ENCODE measurements at regions not wholly inside any gene's neighbourhood (a gene's known extent, or its start where the extent isn't known, plus 50 kb on each side); places are given as distances from the start of the nearest gene placed in this dataset.
"Not testable (repeated sequence)": the region's sequence is repeated elsewhere in the genome, so short reads cannot be mapped to it uniquely, and the experiment has no call there.

GRCh38 chr2:175766880-175767279 lies 235.2 kb downstream of the LNPK start:
- DNase-seq (ENCODE audit: low read depth) = no peak

DNA sequence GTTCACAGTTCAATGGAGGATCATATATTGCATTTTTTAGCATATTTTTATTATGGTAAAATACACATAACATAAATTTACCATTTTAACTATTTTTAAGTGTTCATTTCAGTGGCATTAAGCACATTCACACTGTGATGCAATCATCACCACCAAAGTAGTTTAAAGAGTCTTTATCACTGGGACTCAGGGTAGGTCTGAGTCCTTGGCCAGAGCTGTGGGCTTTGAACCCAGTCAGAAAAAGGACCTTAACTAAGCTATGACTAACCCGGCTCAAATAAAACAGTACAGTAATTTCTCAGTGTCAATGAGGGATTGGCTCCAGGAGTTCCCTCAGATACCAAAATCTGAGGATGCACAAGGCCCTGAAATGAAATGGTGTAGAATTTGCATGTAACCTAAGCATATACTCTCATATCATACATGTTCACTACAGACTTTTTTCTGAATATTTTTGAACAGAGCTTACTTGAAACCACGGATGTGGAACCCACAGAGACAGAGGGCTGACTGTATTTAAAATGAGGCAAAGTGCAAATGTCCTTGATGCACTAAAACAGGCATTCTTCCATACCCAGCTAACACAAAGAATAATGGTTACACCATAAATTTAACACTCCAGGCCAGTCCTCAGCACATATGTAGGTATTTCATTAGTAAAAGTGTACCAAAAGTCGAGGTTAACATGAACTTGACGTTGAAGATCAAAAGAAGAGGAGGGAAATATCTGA lies 246.2 kb downstream of the LNPK start:
- no peak for DNase-seq (ENCODE audit: low read depth)

- no peak for DNase-seq (ENCODE audit: low read depth)
These were observed 246.9 kb downstream of the LNPK start for GRCh38 chr2:175755169-175755568.

DNA sequence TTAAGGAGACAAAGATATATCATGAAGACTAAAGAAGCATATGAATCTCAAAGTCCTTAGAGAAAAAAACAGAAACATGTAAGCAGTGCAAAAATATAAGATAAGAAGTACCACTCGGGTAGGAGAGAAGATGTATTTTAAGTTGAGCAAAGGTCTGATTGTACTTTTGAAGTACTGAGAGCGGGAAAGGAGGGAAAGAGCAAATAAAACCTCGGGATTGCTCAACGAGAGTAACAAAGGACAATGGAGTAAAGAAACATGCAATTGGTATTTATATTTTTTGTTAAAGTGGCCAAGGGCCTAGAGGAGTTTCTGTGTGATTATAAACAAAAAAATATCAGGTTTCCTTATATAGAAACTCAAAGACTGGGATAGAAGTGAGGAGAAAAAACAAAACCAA lies 251.9 kb downstream of the LNPK start:
- no peak for DNase-seq (ENCODE audit: low read depth)

DNA sequence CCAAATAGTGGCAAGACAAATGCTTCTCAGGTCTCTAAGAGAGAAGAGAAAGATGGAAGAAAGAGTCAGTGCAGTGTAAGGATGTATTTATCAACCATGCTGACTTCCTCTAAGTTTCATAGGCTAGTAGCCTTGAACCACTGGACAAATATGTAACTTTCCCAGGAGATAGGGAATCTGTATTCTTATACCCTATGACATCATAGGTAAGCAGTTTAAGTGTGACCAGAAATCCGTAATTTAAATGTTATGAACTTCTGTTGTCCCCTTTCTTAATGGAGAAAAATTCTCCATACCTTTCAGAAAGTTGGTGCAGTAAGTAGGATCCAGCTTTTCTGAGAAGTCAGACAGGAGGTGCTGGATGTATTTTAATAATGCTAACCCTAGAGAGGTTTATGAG lies 256.2 kb downstream of the LNPK start:
- DNase-seq (ENCODE audit: low read depth) = no peak

GRCh38 chr2:175744000-175744399 lies 258.1 kb downstream of the LNPK start:
- no peak for DNase-seq (ENCODE audit: low read depth)

- no peak for DNase-seq (ENCODE audit: low read depth)
These were observed 259.1 kb downstream of the LNPK start for GRCh38 chr2:175743011-175743410.

- DNase-seq (ENCODE audit: low read depth) = no peak
These were observed 259.7 kb downstream of the LNPK start for GRCh38 chr2:175742367-175742766.

GRCh38 chr2:175741164-175741563 lies 260.9 kb downstream of the LNPK start:
- DNase-seq (ENCODE audit: low read depth) = no peak

DNA sequence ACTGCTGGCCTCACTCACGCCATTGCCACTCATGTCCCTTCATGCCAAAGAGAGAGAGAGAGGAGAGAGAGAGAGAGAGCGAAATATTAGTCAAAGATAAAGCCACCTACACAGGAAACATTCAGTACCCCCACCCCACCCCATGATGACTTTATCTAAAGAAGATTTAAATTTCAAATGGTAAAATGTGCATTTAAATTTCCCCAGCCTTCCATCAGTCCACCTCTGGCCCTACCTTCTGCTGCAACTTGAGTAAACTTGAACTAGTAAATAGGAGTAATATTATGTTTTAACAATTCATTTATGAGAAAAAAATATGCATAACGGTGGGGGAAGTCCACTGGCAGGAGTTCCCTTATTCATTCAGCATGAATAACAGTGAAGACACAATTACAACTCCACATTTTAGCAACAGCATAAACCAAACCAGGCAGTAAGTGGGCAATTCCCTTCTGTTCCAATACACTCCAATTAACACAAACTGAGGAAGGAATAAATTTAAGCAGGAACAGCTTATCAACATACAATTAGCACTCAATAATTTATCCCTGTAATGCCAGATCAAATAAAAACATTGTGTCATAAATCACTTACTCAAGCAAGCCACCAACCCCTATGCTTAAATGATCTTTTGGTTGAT lies 264.2 kb downstream of the LNPK start:
- DNase-seq (ENCODE audit: low read depth) = no peak

DNA sequence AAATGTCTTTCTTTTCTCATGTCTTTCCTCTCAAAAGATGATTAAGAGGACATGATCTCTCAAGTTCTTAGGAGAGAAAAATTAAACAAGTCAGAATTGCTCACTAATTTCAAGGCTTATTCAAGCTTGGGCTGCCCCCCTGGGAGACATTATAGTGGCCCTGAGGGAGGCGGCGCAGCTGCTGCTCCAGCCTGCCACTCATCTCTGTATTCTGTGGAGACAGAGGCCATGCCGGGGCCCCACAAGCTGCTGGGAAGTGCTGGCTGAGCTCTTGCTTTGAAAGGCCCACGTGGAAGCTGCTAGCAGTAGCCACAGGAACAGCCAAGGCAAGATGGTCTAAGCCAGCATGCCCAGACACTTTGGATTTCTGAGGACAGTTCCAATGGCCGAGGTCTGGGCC lies 267.4 kb downstream of the LNPK start:
- no peak for DNase-seq (ENCODE audit: low read depth)

GRCh38 chr2:175732531-175732930 lies 269.5 kb downstream of the LNPK start:
- no peak for DNase-seq (ENCODE audit: low read depth)

DNA sequence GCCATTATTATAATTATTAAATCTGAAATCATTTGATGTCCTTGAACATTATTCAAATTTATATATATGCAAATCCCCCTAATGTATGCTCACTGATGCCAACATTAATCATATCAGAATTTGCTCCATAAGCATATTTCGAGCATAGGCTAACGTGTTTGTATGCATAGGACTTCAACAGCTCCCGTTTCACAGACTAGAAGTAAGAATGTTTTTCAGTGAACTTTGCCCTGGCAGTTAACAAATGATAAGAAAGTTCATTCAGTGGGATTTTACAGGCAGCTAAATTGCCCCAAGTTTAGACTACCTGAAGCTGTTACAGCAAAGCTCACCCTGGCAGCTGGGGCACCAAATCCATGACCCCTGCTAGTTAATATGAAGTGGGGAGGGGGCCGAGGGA lies 272.0 kb downstream of the LNPK start:
- DNase-seq (ENCODE audit: low read depth) = no peak

- no peak for DNase-seq (ENCODE audit: low read depth)
These were observed 272.9 kb downstream of the LNPK start for GRCh38 chr2:175729049-175729706.

DNA sequence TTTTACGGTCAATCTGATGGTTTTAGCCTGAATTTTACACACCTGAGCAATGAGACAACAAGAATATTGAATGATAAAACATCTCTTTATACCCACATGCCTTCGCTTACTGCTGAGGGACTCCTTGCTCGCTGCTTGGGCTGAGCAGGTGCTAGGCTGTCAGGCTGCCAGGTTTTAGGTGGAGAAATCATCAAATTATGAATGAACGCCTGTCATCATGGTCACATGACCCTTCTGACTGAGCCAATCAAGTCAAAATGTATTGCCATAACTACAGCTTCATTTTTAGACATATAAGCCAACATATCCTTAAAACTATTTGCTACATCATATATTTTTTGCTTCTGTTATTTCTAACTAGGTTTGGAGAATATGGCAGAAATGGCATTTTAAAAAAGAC lies 274.0 kb downstream of the LNPK start:
- no peak for DNase-seq (ENCODE audit: low read depth)

DNA sequence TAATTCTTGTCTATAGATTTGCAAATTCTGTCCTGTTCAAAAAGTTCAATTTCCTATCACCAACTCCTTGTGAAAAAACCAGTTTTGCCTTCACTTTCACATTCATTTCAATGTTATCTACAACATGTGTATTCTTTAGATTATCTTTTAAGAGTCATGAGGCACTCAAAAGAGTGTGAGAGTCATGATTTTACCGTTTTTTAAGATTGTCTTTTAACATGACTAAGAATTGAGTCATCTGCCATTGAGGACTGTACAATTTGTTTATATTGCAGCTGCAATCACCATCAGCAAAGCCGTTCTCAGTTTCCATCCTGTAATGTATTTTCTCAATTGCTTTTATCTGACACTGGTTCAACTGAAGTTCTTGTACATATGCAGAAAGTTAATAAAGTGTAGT lies 275.8 kb downstream of the LNPK start:
- no peak for DNase-seq (ENCODE audit: low read depth)

GRCh38 chr2:175709248-175709647 lies 292.8 kb downstream of the LNPK start:
- DNase-seq (ENCODE audit: low read depth) = no peak

DNA sequence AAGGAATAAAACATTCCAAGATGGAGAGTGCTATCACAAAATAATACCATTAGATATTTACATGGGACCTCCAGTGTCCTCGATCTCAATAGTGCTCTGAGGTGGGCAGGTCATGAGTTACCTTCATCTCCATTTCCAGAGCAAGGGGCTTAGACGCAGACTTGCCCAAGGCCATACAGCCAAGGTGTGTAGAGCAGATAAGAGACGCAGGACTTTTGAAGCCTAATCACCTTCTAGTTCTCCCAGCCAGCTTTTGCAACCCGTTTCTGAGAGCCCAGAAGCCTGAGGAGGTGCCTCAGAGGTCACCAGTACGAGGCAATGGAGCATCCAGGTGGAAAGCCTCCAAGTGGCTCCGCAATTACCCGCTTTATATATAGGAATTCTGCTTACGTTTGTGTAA lies 294.7 kb downstream of the LNPK start:
- no peak for DNase-seq (ENCODE audit: low read depth)

DNA sequence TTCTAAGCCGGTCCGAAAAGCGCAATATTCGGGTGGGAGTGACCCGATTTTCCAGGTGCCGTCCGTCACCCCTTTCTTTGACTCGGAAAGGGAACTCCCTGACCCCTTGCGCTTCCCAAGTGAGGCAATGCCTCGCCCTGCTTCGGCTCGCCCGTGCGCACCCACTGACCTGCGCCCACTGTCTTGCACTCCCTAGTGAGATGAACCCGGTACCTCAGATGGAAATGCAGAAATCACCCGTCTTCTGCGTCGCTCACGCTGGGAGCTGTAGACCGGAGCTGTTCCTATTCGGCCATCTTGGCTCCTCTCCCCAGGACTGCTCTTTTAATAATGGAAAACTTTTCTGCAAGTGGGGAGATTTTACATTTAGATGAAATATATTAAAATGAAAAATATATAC lies 297.5 kb downstream of the LNPK start:
- not testable (repeated sequence) for DNase-seq (ENCODE audit: low read depth)

- no peak for DNase-seq (ENCODE audit: low read depth)
These were observed 304.0 kb downstream of the LNPK start for GRCh38 chr2:175698061-175698460.

DNA sequence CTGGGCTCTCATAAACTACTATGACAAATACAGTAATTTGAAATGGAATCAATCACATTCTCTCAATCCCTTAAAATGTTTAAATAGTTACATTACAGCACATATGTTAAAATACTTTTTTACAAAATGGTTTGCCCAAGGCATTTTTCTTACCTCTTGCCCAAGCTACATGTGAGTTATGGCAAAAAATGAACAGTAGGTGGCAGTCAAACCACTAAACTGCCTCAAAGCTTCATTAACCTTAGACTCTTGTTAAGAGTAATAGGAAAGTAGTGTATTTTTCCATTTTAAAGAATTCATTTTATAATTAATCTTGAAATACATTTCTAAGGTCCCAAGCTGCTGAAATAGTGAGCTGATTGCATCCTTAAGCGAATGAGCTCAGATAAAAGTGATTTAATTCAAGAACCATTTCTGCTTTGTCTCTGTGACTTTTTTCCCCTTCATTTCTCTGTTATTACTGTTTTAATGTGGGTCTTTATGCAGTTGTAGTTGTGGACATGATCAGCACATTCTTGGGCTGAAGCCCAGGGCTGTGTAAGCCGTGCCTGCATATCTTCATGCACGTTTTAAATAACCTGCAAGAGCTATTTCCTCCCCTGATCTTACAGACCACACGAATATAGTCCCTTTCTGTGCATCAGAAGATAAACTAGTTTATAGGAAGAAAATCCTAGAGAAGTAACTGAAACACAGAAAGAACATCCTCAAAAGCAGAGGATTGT lies 311.8 kb downstream of the LNPK start:
- peak; percentile 5 for DNase-seq (ENCODE audit: low read depth)

GRCh38 chr2:175688243-175688642 lies 313.8 kb downstream of the LNPK start:
- no peak for DNase-seq (ENCODE audit: low read depth)

DNA sequence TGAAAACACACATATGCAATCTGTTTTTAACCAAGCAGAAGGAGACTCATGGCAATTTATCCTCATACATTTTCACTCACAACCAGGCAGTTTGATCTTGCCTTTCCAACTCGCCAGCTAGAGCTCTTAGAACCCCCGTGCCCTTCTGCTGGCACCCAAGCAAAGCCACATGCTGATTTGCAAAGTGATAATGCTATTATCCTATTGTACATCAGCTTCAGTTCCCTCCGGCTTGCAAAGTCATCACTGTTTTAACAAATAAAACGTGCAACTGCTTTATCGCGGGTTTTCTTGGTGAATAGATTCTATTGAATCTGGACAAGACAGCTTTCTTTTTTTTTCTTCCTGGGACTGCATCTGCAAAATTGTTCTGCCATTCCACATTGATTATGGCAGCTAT lies 314.6 kb downstream of the LNPK start:
- DNase-seq (ENCODE audit: low read depth) = no peak
